Mammary epithelial cell (primary cell): ENCODE measurements at regions not wholly inside any gene's neighbourhood (a gene's known extent, or its start where the extent isn't known, plus 50 kb on each side); places are given as distances from the start of the nearest gene placed in this dataset.

ENCODE experiments used
- CTCF ChIP-seq, 2 donors: IDR thresholded peaks in 1 of 2; conservative IDR thresholded peaks in 1 of 2; 2 replicates each; pipeline ENCODE4 v1.5.1; 2011 to 2012; ENCODE audit warnings: inconsistent platforms in 2 of 2, low read length in 2 of 2, mild to moderate bottlenecking in 2 of 2, control low read depth in 1 of 2, low read depth in 1 of 2; ENCODE audit not compliant: insufficient read depth in 1 of 2; ENCODE audit errors: extremely low read depth in 1 of 2
- EZH2 ChIP-seq: IDR thresholded peaks from 2 replicates; pipeline ENCODE4 v1.6.1; 2012; ENCODE audit warnings: low read length, inconsistent platforms, borderline replicate concordance

GRCh38 chrX:143231492-143231891, 205.8 kb downstream of the SPANXN4 start:
- TF ChIP-seq CTCF (conservative IDR thresholded peaks at IDR 0.05 in 1 of 2, IDR thresholded peaks at IDR 0.05 in 1 of 2; ENCODE audit: extremely low read depth in 1 of 2, insufficient read depth in 1 of 2, low read depth in 1 of 2, low read length in 2 of 2) (no peak), EZH2 (no peak)
